HCT116 (cell line): ENCODE measurements at regions not wholly inside any gene's neighbourhood (a gene's known extent, or its start where the extent isn't known, plus 50 kb on each side); places are given as distances from the start of the nearest gene placed in this dataset.

Experiments used
- CEBPB ChIP-seq: IDR thresholded peaks from 2 replicates; pipeline ENCODE4 v1.6.1; 2012; ENCODE audit warnings: low read depth
- CTCF ChIP-seq, 3 experiments: fragments of 200-600 bp in 1 of 3; sonication (generic) in 1 of 3; IDR thresholded peaks in 2 of 3; conservative IDR thresholded peaks in 1 of 3; 2 replicates each; pipeline ENCODE4 v1.5.1; 2012 to 2017; ENCODE audit warnings: low read depth in 2 of 3, low read length in 2 of 3, antibody characterized with exemption in 1 of 3, borderline replicate concordance in 1 of 3, control low read depth in 1 of 3, mild to moderate bottlenecking in 1 of 3, mixed read lengths in 1 of 3, mixed run types in 1 of 3, moderate library complexity in 1 of 3; ENCODE audit not compliant: insufficient read depth in 1 of 3
- EZH2 ChIP-seq: fragments of 200-600 bp; sonication (generic); IDR thresholded peaks from 2 replicates; pipeline ENCODE4 v1.6.1; 2017; ENCODE audit warnings: antibody characterized with exemption, mixed run types
- EZH2phosphoT487 ChIP-seq: fragments of 200-600 bp; IDR thresholded peaks from 2 replicates; pipeline ENCODE4 v1.6.1; 2018; ENCODE audit warnings: antibody characterized with exemption, borderline replicate concordance
- MAX ChIP-seq: IDR thresholded peaks from 2 replicates; pipeline ENCODE4 v1.6.1; 2012
- POLR2A ChIP-seq: IDR thresholded peaks from 2 replicates; pipeline ENCODE4 v1.7.0; 2011; ENCODE audit warnings: borderline replicate concordance; ENCODE audit not compliant: insufficient read depth, insufficient read length; ENCODE audit errors: extremely low read depth
- POLR2AphosphoS5 ChIP-seq: IDR thresholded peaks from 2 replicates; pipeline ENCODE4 v1.6.1; 2011; ENCODE audit warnings: mild to moderate bottlenecking, low read depth, low read length, moderate library complexity
- REST ChIP-seq: IDR thresholded peaks from 2 replicates; pipeline ENCODE4 v1.6.1; 2012; ENCODE audit warnings: low read depth
- SP1 ChIP-seq: IDR thresholded peaks from 2 replicates; pipeline ENCODE4 v1.6.1; 2012; ENCODE audit warnings: low read depth

- TF ChIP-seq CTCF (IDR thresholded peaks at IDR 0.05 in 2 of 3, conservative IDR thresholded peaks at IDR 0.05 in 1 of 3; ENCODE audit: borderline replicate concordance in 1 of 3, insufficient read depth in 1 of 3, low read depth in 2 of 3, low read length in 2 of 3) (no peak), EZH2 (no peak), MAX (no peak), REST (no peak), POLR2A (no peak), EZH2phosphoT487 (no peak), SP1 (no peak), POLR2AphosphoS5 (no peak), CEBPB (no peak)
These were observed 79.3 kb downstream of the PTPRS start for GRCh38 chr19:5261156-5261890.
